Fibroblast of lung (primary cell): ENCODE measurements at regions not wholly inside any gene's neighbourhood (a gene's known extent, or its start where the extent isn't known, plus 50 kb on each side); places are given as distances from the start of the nearest gene placed in this dataset.

Experiments
- DNase-seq, 2 donors: peaks; one replicate each; pipeline versions ENCODE4 v3.0.0 to v3.0.0-alpha.2; 2010; ENCODE audit warnings: low read depth in 2 of 2
- H2AFZ ChIP-seq: 2 replicates; pipeline ENCODE4 v1.5.1; 2012; ENCODE audit warnings: low read length, control low read depth, inconsistent platforms
- H3K27ac ChIP-seq: 2 replicates; pipeline ENCODE4 v1.5.1; 2011; ENCODE audit warnings: low read length, control low read depth; ENCODE audit not compliant: insufficient read depth
- H3K27me3 ChIP-seq: 2 replicates; pipeline ENCODE4 v1.5.1; 2011; ENCODE audit warnings: mild to moderate bottlenecking, low read length; ENCODE audit not compliant: control insufficient read depth, insufficient read depth
- H3K36me3 ChIP-seq: 2 replicates; pipeline ENCODE4 v1.5.1; 2011; ENCODE audit warnings: low read length; ENCODE audit not compliant: control insufficient read depth, insufficient read depth
- H3K4me1 ChIP-seq: 2 replicates; pipeline ENCODE4 v1.5.1; 2011; ENCODE audit warnings: low read length; ENCODE audit not compliant: control insufficient read depth, insufficient read depth; ENCODE audit errors: extremely low read depth
- H3K4me2 ChIP-seq: 2 replicates; pipeline ENCODE4 v1.5.1; 2011; ENCODE audit warnings: low read length, control low read depth; ENCODE audit not compliant: insufficient read depth; ENCODE audit errors: extremely low read depth
- H3K4me3 ChIP-seq, 4 experiments: fragments of 200-600 bp in 1 of 4; sonication (generic) in 1 of 4; replicated peaks in 1 of 4; 2 replicates each; pipeline ENCODE4 v1.5.1; 2011 to 2016; ENCODE audit warnings: low read length in 4 of 4, low read depth in 3 of 4, mild to moderate bottlenecking in 3 of 4, control low read depth in 2 of 4, inconsistent platforms in 1 of 4, mixed read lengths in 1 of 4; ENCODE audit not compliant: insufficient read depth in 1 of 4; ENCODE audit errors: control extremely low read depth in 1 of 4
- H3K79me2 ChIP-seq: 2 replicates; pipeline ENCODE4 v1.5.1; 2012; ENCODE audit warnings: mild to moderate bottlenecking, low read length, inconsistent platforms; ENCODE audit not compliant: control insufficient read depth, insufficient read depth
- H3K9ac ChIP-seq: 2 replicates; pipeline ENCODE4 v1.5.1; 2011; ENCODE audit warnings: mild to moderate bottlenecking, low read length, control low read depth; ENCODE audit not compliant: insufficient read depth
- H3K9me3 ChIP-seq: 2 replicates; pipeline ENCODE4 v1.5.1; 2012; ENCODE audit warnings: low read depth, low read length; ENCODE audit not compliant: control insufficient read depth, insufficient read depth
- H4K20me1 ChIP-seq: 2 replicates; pipeline ENCODE4 v1.5.1; 2011; ENCODE audit warnings: low read length; ENCODE audit not compliant: control insufficient read depth, insufficient read depth; ENCODE audit errors: extremely low read depth
- CTCF ChIP-seq, 2 donors: IDR thresholded peaks in 1 of 2; conservative IDR thresholded peaks in 1 of 2; 1 replicate in 1 of 2; 2 replicates in 1 of 2; pipeline ENCODE4 v1.5.1; 2011 to 2012; ENCODE audit warnings: low read length in 2 of 2, control low read depth in 1 of 2, inconsistent platforms in 1 of 2, low read depth in 1 of 2, mild to moderate bottlenecking in 1 of 2
- EZH2 ChIP-seq: IDR thresholded peaks from 2 replicates; pipeline ENCODE4 v1.5.1; 2012; ENCODE audit warnings: low read length, control low read depth, mild to moderate bottlenecking; ENCODE audit errors: missing control alignments

DNA sequence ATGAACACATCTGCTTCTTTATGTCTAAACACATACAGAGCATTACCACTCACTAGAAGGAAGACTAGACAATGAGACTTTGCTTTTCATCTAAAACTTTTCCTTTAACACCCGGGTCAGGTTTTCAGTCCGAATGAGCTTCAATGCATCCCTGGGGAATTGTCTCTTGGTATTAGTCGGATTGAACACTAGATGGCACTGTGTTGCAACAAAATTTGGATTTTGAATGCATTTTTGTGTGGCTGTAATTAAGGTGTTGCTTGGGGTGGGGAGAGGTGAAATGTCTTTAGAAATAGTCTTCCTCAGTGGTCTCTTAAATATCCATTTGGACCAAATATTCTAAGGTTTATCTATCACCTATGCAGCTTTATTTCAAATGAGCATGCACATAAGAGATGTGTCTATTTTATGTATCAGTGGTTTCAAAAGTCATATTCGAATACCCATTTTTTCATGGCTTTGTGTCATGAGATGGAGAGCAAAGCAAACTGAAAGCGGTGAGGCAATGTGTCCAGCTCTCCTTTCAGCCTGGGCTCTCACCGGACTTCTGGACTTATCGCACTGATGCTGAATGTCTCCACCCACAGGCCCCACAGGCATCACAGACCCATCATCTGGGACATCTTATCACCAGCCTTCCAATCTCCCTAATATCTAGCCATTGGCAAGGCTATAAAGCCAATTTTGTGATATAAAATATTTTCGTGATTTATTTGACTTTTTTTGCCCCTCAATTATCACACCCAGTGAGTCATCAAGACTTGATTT is 510.3 kb downstream of the RNF144A start:
- H3K4me1 ChIP-seq = no peaks in the 10 kb centered on the region
- H3K79me2 ChIP-seq = no peaks in the 10 kb centered on the region
- H3K9me3 ChIP-seq = no peaks in the 10 kb centered on the region
- H3K36me3 ChIP-seq = no peaks in the 10 kb centered on the region
- H3K4me3 ChIP-seq = no peak overlapping the region
- H4K20me1 ChIP-seq = no peaks in the 10 kb centered on the region
- peak; percentile 33 to 72 for DNase-seq
- H3K4me2 ChIP-seq = no peak overlapping the region
- no peaks in the 10 kb centered on the region for H3K27me3 ChIP-seq
- no peak overlapping the region for H3K9ac ChIP-seq
- TF ChIP-seq EZH2 (no peak), CTCF (conservative IDR thresholded peaks at IDR 0.05 in 1 of 2, IDR thresholded peaks at IDR 0.05 in 1 of 2; ENCODE audit: low read depth in 1 of 2, low read length in 2 of 2) (peak; percentile 64)
- H3K27ac ChIP-seq = no peak overlapping the region
- no peak overlapping the region for H2AFZ ChIP-seq

DNA sequence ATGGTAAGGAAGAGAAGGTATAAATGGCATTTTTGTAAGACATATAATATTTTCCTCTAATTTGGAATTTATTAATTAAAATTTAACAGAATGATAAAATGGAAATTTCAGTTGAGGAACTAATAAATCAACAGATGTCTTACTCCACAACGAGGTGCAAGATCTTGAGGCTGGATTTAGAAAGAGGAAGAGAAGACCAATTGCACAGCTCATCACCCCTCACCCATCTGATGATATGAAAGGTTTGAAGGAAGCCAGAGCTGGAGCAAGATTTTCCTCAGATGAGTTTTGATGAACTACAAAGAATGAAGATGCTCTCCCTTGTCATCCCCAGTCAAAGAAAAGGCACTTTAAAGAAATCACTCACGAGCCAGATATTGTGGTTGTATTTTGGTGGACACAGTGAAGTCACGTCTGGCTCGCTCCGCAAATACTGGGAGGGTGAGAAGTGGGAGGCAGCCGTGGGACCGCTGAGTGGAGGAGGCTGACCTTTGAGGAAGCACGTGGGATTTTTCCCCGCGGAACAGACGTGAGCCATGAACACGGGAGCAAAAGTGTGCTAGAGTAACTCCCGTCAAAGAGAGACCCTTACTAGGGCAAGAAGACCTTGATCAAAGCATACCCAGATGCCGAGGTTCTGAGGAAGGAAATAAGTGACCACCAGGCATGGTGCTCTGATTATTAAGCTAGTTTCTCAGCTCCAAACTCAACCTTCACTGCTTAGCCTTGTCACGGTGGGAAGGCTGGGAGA is 511.4 kb downstream of the RNF144A start:
- no peak overlapping the region for H3K4me2 ChIP-seq
- no peak for DNase-seq
- H3K36me3 ChIP-seq = no peaks in the 10 kb centered on the region
- H3K79me2 ChIP-seq = no peaks in the 10 kb centered on the region
- no peaks in the 10 kb centered on the region for H3K4me1 ChIP-seq
- no peaks in the 10 kb centered on the region for H4K20me1 ChIP-seq
- no peak overlapping the region for H3K9ac ChIP-seq
- H3K4me3 ChIP-seq = no peak overlapping the region
- no peaks in the 10 kb centered on the region for H3K9me3 ChIP-seq
- H3K27ac ChIP-seq = no peak overlapping the region
- no peaks in the 10 kb centered on the region for H3K27me3 ChIP-seq
- TF ChIP-seq CTCF (conservative IDR thresholded peaks at IDR 0.05 in 1 of 2, IDR thresholded peaks at IDR 0.05 in 1 of 2; ENCODE audit: low read depth in 1 of 2, low read length in 2 of 2) = no peak
- H2AFZ ChIP-seq = no peak overlapping the region

DNA sequence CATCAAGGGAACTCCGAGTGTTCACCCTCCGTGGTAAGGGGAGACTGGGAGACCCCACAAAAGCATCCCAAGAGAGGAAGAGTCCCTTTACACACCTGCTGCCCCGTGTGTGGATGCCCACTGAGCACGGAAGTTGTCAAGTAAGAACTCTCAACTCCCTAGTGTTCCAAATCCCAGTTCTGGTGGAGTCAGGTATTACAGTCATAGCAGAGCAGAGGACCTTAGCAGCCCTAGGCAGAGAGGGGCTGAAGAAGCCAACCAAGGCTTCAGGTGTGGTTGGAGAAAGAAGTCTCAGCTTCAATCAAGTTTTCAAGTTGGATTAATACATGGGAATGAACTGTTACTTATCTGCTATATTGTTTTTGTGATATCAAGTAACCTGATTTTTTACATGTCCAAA is 512.5 kb downstream of the RNF144A start:
- Histone ChIP-seq H3K9me3 (no peaks in the 10 kb centered on the region), H3K4me2 (no peak overlapping the region), H3K4me1 (no peaks in the 10 kb centered on the region), H3K27me3 (no peaks in the 10 kb centered on the region), H2AFZ (no peak overlapping the region), H4K20me1 (no peaks in the 10 kb centered on the region), H3K79me2 (no peaks in the 10 kb centered on the region), H3K27ac (no peak overlapping the region), H3K9ac (no peak overlapping the region), H3K4me3 (no peak overlapping the region), H3K36me3 (no peaks in the 10 kb centered on the region)
- no peak for DNase-seq
- TF ChIP-seq CTCF (conservative IDR thresholded peaks at IDR 0.05 in 1 of 2, IDR thresholded peaks at IDR 0.05 in 1 of 2; ENCODE audit: low read depth in 1 of 2, low read length in 2 of 2) (no peak), EZH2 (no peak)
